ENCODE measurements at regions not wholly inside any gene's neighbourhood (a gene's known extent, or its start where the extent isn't known, plus 50 kb on each side); places are given as distances from the start of the nearest gene placed in this dataset.

DNA sequence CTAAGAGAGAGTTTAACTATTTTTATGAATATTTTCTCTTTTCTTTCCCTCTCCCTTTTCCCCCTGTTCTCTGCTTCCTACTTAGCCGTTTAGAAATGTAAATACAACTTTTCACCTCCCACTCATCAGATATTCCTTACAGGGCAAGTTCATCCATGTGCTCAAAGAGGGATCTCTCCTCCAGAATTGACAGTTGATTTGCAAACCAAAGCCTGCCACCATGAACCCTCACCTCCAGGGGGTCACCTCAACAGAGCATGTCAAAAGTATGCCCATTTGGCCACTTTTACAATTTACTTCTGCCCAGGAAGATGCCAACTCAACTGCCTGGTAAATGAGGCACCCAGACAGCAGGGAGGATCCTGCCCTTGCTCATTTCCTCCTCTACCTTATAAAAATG is 149.2 kb upstream of the GYPC start:
- intact Hi-C loops (cut with micrococcal nuclease) = no loop called here
- Mint-ChIP-seq H3K4me3 (no peak overlapping the region), H3K9me3 (peaks cover 0 to 6% (median 0%) of the 10 kb centered on the region in 7 donors), H3K4me1 (no peaks in the 10 kb centered on the region), H3K36me3 (no peaks in the 10 kb centered on the region), H3K27me3 (ENCODE audit: low read depth in 3 of 3) (peaks cover 0 to 2% (median 0%) of the 10 kb centered on the region in 3 donors), H3K27ac (no peak overlapping the region)
- WGBS (ENCODE audit: insufficient coverage) = no CpG with 5 or more reads among the region's 1 CpG
- H2AFZ ChIP-seq (ENCODE audit: insufficient read depth, low read depth, low read length, poor library complexity, severe bottlenecking) = no peak overlapping the region
- H3K9ac ChIP-seq (ENCODE audit: insufficient read depth, low read length, poor library complexity, severe bottlenecking) = no peak overlapping the region
- TF ChIP-seq, protein P1, sequence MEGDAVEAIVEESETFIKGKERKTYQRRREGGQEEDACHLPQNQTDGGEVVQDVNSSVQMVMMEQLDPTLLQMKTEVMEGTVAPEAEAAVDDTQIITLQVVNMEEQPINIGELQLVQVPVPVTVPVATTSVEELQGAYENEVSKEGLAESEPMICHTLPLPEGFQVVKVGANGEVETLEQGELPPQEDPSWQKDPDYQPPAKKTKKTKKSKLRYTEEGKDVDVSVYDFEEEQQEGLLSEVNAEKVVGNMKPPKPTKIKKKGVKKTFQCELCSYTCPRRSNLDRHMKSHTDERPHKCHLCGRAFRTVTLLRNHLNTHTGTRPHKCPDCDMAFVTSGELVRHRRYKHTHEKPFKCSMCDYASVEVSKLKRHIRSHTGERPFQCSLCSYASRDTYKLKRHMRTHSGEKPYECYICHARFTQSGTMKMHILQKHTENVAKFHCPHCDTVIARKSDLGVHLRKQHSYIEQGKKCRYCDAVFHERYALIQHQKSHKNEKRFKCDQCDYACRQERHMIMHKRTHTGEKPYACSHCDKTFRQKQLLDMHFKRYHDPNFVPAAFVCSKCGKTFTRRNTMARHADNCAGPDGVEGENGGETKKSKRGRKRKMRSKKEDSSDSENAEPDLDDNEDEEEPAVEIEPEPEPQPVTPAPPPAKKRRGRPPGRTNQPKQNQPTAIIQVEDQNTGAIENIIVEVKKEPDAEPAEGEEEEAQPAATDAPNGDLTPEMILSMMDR (IDR thresholded peaks at IDR 0.05) = no peak
- no peaks in the 10 kb centered on the region for H3K27me3 ChIP-seq (ENCODE audit: control insufficient read depth in 2 of 2, insufficient read depth in 2 of 2, low read length in 2 of 2)
- DNase-seq = no peak
- H3K4me1 ChIP-seq (ENCODE audit: control insufficient read depth in 1 of 2, insufficient read depth in 2 of 2, low read length in 2 of 2) = no peaks in the 10 kb centered on the region
- H3K79me2 ChIP-seq (ENCODE audit: insufficient read depth, low read length) = no peaks in the 10 kb centered on the region
- no peak overlapping the region for H3K4me2 ChIP-seq (replicated peaks; ENCODE audit: extremely low read depth, low read length, poor library complexity, severe bottlenecking)
- H3K9me3 ChIP-seq (replicated peaks in 1 of 2; ENCODE audit: control insufficient read depth in 1 of 2, insufficient read depth in 1 of 2, low read length in 2 of 2) = no peaks in the 10 kb centered on the region
- no peaks in the 10 kb centered on the region for H4K20me1 ChIP-seq (ENCODE audit: insufficient read depth, low read length)
- no peak overlapping the region for H3K27ac ChIP-seq (ENCODE audit: low read depth in 1 of 2, low read length in 2 of 2)
- no peaks in the 10 kb centered on the region for H3K36me3 ChIP-seq (replicated peaks in 1 of 2; ENCODE audit: control insufficient read depth in 1 of 2, insufficient read depth in 2 of 2, low read length in 2 of 2)
- H3K4me3 ChIP-seq (replicated peaks in 1 of 3; ENCODE audit: low read depth in 2 of 3, low read length in 3 of 3) = no peak overlapping the region

DNA sequence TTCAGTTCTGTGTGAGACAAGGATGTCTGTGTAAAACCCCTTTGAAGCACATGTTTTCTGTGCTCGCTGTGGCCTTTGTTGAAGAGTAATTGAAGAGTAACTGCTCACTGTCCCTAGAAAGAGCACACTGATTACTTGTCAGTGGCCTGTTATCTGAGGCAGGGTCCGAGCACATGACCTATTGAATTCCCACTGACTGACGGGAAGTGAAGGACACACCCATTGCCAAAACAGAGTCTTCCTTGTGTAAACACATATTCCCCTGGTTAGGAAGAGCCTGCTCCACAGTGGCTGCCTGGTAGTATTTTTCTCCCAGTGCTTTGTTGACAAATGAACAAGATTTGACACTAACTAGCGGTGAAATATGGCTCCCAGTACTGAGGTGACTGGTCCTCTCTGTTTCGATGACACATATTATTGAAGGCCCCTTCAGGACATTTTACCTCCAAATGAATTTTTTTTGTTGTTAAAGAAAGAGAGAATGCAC is 148.5 kb upstream of the GYPC start:
- Histone ChIP-seq H3K4me3 (replicated peaks in 1 of 3; ENCODE audit: low read depth in 2 of 3, low read length in 3 of 3) (no peak overlapping the region), H3K36me3 (replicated peaks in 1 of 2; ENCODE audit: control insufficient read depth in 1 of 2, insufficient read depth in 2 of 2, low read length in 2 of 2) (no peaks in the 10 kb centered on the region), H3K9ac (ENCODE audit: insufficient read depth, low read length, poor library complexity, severe bottlenecking) (no peak overlapping the region), H3K79me2 (ENCODE audit: insufficient read depth, low read length) (no peaks in the 10 kb centered on the region), H2AFZ (ENCODE audit: insufficient read depth, low read depth, low read length, poor library complexity, severe bottlenecking) (no peak overlapping the region), H3K4me1 (ENCODE audit: control insufficient read depth in 1 of 2, insufficient read depth in 2 of 2, low read length in 2 of 2) (no peaks in the 10 kb centered on the region), H3K27me3 (ENCODE audit: control insufficient read depth in 2 of 2, insufficient read depth in 2 of 2, low read length in 2 of 2) (no peaks in the 10 kb centered on the region), H3K4me2 (replicated peaks; ENCODE audit: extremely low read depth, low read length, poor library complexity, severe bottlenecking) (no peak overlapping the region), H3K27ac (ENCODE audit: low read depth in 1 of 2, low read length in 2 of 2) (no peak overlapping the region), H3K9me3 (replicated peaks in 1 of 2; ENCODE audit: control insufficient read depth in 1 of 2, insufficient read depth in 1 of 2, low read length in 2 of 2) (no peaks in the 10 kb centered on the region), H4K20me1 (ENCODE audit: insufficient read depth, low read length) (no peaks in the 10 kb centered on the region)
- TF ChIP-seq, protein P1 (IDR thresholded peaks at IDR 0.05) = no peak
- peaks cover 0 to 6% (median 0%) of the 10 kb centered on the region in 7 donors for H3K9me3 Mint-ChIP-seq
- H3K4me1 Mint-ChIP-seq = no peaks in the 10 kb centered on the region
- no peak for DNase-seq
- H3K27ac Mint-ChIP-seq = no peak overlapping the region
- H3K27me3 Mint-ChIP-seq (ENCODE audit: low read depth in 3 of 3) = peaks cover 0 to 2% (median 0%) of the 10 kb centered on the region in 3 donors
- intact Hi-C loops (cut with micrococcal nuclease) = no loop called here
- no peak overlapping the region for H3K4me3 Mint-ChIP-seq
- WGBS (ENCODE audit: insufficient coverage) = 82% methylated on average over 3 of the region's 5 CpGs
- H3K36me3 Mint-ChIP-seq = no peaks in the 10 kb centered on the region
